ENCODE measurements at regions not wholly inside any gene's neighbourhood (a gene's known extent, or its start where the extent isn't known, plus 50 kb on each side); places are given as distances from the start of the nearest gene placed in this dataset.

DNA sequence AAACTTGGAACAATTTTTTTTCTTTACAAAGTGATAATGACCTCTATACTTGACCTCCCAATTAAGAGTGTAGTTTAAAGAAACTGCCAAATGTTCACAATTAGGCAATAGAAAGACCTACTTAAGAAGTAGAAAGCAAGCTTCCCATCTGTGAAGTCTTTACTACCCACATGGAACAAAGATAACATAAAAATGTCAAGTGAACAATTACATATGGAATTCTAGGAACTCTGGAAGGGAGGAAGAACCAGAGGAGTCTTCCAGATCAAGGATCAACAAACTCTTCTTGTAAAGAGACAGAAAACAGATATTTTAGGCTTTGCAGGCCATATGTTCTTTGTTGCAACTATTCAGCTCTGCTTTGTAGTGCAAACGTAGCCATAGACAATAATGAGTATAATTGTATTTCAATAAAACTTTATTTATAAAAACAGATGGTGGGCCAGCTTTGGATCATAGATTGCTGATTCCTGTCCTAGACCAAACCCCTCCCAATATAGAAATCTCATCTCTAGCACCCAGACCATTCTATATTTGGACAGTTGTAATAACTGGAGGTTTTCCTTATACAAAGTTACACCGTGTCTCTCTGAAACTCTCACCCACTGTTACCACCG is 68.4 kb upstream of the MAGI3 start:
- TF ChIP-seq HDAC6 (IDR thresholded peaks at IDR 0.05; ENCODE audit: low read depth, low read length) (no peak), TAF1 (IDR thresholded peaks at IDR 0.05; ENCODE audit: low read depth, low read length) (no peak), CHD2 (IDR thresholded peaks at IDR 0.05; ENCODE audit: low read length) (no peak), KDM4A (IDR thresholded peaks at IDR 0.05; ENCODE audit: low read depth, low read length, severe bottlenecking) (no peak), BRCA1 (IDR thresholded peaks at IDR 0.05; ENCODE audit: low read depth, low read length) (no peak)
- TF ChIP-seq, protein P1, sequence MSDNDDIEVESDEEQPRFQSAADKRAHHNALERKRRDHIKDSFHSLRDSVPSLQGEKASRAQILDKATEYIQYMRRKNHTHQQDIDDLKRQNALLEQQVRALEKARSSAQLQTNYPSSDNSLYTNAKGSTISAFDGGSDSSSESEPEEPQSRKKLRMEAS (IDR thresholded peaks at IDR 0.05) = no peak
- TF ChIP-seq, protein P2, sequence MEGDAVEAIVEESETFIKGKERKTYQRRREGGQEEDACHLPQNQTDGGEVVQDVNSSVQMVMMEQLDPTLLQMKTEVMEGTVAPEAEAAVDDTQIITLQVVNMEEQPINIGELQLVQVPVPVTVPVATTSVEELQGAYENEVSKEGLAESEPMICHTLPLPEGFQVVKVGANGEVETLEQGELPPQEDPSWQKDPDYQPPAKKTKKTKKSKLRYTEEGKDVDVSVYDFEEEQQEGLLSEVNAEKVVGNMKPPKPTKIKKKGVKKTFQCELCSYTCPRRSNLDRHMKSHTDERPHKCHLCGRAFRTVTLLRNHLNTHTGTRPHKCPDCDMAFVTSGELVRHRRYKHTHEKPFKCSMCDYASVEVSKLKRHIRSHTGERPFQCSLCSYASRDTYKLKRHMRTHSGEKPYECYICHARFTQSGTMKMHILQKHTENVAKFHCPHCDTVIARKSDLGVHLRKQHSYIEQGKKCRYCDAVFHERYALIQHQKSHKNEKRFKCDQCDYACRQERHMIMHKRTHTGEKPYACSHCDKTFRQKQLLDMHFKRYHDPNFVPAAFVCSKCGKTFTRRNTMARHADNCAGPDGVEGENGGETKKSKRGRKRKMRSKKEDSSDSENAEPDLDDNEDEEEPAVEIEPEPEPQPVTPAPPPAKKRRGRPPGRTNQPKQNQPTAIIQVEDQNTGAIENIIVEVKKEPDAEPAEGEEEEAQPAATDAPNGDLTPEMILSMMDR (IDR thresholded peaks at IDR 0.05; ENCODE audit: control extremely low read depth in 1 of 3, insufficient read depth in 1 of 3, low read depth in 1 of 3, low read length in 3 of 3) = no peak

All from H1 (cell line).